ENCODE measurements at regions not wholly inside any gene's neighbourhood (a gene's known extent, or its start where the extent isn't known, plus 50 kb on each side); places are given as distances from the start of the nearest gene placed in this dataset.

DNA sequence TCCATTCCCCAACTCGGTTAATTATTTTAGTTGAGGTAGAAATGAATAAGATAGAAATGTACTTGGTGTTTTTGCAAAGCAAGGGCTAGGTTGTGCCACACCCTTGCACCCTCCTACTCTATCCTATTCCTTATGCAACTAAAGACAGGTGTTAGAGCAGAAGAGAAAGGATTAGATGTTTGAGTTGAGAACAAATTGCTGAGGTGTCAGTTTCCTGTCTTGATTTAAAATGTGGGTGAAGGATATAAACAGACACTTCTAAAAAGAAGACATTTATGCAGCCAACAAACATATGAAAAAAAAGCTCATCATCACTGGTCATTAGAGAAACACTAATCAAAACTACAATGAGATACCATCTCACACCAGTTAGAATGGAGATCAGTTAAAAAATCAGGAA, 1256.2 kb downstream of the CNTNAP5 start:
- Histone ChIP-seq H3K4me3 (no peak overlapping the region), H3K27ac (no peak overlapping the region), H3K9me3 (no peaks in the 10 kb centered on the region), H3K4me1 (no peaks in the 10 kb centered on the region), H3K27me3 (no peaks in the 10 kb centered on the region), H3K36me3 (no peaks in the 10 kb centered on the region)
- DNase-seq (no peak), ATAC-seq (no peak)
- intact Hi-C loops (cut with DNase I) = no loop called here
- WGBS (ENCODE audit: insufficient coverage, low coverage, low lambda C conversion rate, missing lambda C conversion rate) = 73% methylated on average over 1 of the region's 1 CpG
- no peak for TF ChIP-seq POLR2A (IDR thresholded peaks at IDR 0.05)
- TF ChIP-seq, protein P1, sequence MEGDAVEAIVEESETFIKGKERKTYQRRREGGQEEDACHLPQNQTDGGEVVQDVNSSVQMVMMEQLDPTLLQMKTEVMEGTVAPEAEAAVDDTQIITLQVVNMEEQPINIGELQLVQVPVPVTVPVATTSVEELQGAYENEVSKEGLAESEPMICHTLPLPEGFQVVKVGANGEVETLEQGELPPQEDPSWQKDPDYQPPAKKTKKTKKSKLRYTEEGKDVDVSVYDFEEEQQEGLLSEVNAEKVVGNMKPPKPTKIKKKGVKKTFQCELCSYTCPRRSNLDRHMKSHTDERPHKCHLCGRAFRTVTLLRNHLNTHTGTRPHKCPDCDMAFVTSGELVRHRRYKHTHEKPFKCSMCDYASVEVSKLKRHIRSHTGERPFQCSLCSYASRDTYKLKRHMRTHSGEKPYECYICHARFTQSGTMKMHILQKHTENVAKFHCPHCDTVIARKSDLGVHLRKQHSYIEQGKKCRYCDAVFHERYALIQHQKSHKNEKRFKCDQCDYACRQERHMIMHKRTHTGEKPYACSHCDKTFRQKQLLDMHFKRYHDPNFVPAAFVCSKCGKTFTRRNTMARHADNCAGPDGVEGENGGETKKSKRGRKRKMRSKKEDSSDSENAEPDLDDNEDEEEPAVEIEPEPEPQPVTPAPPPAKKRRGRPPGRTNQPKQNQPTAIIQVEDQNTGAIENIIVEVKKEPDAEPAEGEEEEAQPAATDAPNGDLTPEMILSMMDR (IDR thresholded peaks at IDR 0.05) = no peak

DNA sequence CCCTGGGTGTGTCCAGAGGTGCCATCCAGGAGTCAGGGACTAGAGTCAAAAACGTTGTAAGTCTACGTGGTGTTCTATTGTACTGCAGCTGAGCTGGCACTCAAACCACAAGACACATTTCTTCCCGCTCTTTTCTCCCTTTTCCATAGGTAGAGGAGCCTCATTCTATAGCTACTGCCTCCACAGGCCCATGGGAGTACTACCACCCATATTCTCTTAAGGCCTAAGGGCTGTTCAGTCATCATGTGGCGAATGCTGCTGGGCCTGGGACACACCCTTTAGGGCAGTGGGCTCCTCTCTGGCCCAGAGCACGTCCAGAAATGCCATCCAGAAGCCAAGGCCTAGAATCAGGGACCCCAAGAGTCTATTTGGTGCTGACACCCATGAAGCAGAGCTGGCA, 1271.7 kb downstream of the CNTNAP5 start:
- DNase-seq (no peak), ATAC-seq (no peak)
- Histone ChIP-seq H3K4me1 (no peaks in the 10 kb centered on the region), H3K9me3 (no peaks in the 10 kb centered on the region), H3K27me3 (no peaks in the 10 kb centered on the region), H3K4me3 (no peak overlapping the region), H3K36me3 (no peaks in the 10 kb centered on the region), H3K27ac (no peak overlapping the region)
- intact Hi-C loops (cut with DNase I) = no loop called here
- 66% methylated on average over 4 of the region's 5 CpGs for WGBS (ENCODE audit: insufficient coverage, low coverage, low lambda C conversion rate, missing lambda C conversion rate)
- TF ChIP-seq, protein P1 (IDR thresholded peaks at IDR 0.05) = no peak
- no peak for TF ChIP-seq POLR2A (IDR thresholded peaks at IDR 0.05)

DNA sequence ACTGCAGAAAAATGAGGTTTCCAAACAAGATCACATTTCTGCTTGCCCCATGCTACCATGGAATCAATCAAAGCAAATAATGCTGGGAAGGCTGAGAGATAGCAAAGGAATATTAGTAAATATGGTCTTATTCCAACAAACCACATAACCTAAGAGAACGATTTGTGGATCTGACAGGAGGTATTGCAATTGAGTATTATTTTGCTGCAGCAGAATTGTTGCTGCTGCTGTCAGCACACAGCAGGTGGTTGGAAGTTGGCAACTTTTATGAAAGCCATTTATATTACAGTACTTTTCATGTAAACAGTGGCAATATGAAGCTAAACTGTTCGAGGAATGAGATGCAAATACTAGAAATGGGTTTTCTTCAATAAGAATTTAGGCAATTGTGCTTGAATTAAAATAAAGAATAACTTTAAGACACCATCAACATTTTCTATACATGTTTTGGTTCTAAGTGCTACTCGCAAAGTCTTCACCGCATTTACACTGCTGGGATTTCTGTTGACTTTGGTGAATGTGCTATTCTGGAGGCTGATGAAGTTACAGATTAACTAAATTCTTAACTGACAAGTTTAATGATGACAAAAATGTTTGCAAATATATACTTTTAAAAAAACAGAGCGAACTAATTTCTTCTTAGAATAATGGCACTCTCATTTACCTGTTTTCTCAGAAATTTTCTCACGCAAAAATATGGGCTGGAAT, 1285.7 kb downstream of the CNTNAP5 start:
- Histone ChIP-seq H3K36me3 (no peaks in the 10 kb centered on the region), H3K4me3 (no peak overlapping the region), H3K27ac (no peak overlapping the region), H3K4me1 (no peaks in the 10 kb centered on the region), H3K27me3 (no peaks in the 10 kb centered on the region), H3K9me3 (no peaks in the 10 kb centered on the region)
- ATAC-seq (peak in 1 of 4 donors; percentile 28), DNase-seq (no peak)
- intact Hi-C loops (cut with DNase I) = no loop called here
- 36% methylated on average over 6 of the region's 6 CpGs for WGBS (ENCODE audit: insufficient coverage, low coverage, low lambda C conversion rate, missing lambda C conversion rate)
- TF ChIP-seq, protein P1 (IDR thresholded peaks at IDR 0.05) = no peak
- no peak for TF ChIP-seq POLR2A (IDR thresholded peaks at IDR 0.05)

DNA sequence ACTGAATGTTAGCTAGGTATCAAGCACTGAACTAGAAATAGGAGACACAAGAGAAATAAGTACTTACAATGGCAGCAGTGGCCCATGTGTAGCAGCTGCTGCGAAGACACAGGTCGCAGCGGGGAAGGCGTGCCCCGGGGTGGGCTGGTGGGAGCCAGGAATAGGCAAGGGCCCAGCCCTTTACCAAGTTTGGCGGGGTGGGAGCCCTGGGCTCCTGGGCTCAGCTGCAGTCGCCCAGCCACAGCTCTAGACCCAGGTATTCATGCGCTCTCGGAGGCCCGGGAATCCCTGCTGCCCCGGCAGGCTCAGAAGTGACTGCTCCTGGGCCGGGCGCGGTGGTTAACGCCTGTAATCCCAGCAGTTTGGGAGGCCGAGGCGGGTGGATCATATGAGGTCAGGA, 1287.3 kb downstream of the CNTNAP5 start:
- Histone ChIP-seq H3K4me3 (no peak overlapping the region), H3K27me3 (no peaks in the 10 kb centered on the region), H3K36me3 (no peaks in the 10 kb centered on the region), H3K9me3 (no peaks in the 10 kb centered on the region), H3K4me1 (no peaks in the 10 kb centered on the region), H3K27ac (no peak overlapping the region)
- 92% methylated on average over 10 of the region's 17 CpGs for WGBS (ENCODE audit: insufficient coverage, low coverage, low lambda C conversion rate, missing lambda C conversion rate)
- no peak for TF ChIP-seq POLR2A (IDR thresholded peaks at IDR 0.05)
- TF ChIP-seq, protein P1 (IDR thresholded peaks at IDR 0.05) = no peak
- ATAC-seq = no peak
- intact Hi-C loops (cut with DNase I) = no loop called here
- no peak for DNase-seq

All from right lobe of liver (tissue), 6 donors.